Ovary (tissue), 3 donors: ENCODE measurements at regions not wholly inside any gene's neighbourhood (a gene's known extent, or its start where the extent isn't known, plus 50 kb on each side); places are given as distances from the start of the nearest gene placed in this dataset.

ENCODE experiments used
- CTCF ChIP-seq, 3 donors: fragments of 450-650 bp in 2 of 3; fragments of 200-600 bp in 1 of 3; IDR thresholded peaks; one replicate each; pipeline versions ENCODE4 v1.5.1 to v1.8.0; 2016 to 2022; ENCODE audit warnings: antibody characterized with exemption in 3 of 3, mild to moderate bottlenecking in 1 of 3
- EP300 ChIP-seq: sonication (generic); formaldehyde crosslinking; IDR thresholded peaks from one replicate; pipeline ENCODE4 v1.6.1; 2017; ENCODE audit warnings: antibody characterized with exemption
- POLR2A ChIP-seq: fragments of 450-650 bp; IDR thresholded peaks from one replicate; pipeline ENCODE4 v1.6.1; 2017; ENCODE audit warnings: antibody characterized with exemption, mild to moderate bottlenecking, moderate library complexity
- donor health status: DM: no; HTN: no; CAD: no.

GRCh38 chr16:86321491-86321890 lies 188.8 kb upstream of the FOXF1 start:
- TF ChIP-seq POLR2A (no peak), CTCF (IDR thresholded peaks at IDR 0.05) (no peak), EP300 (no peak)
